ENCODE measurements at regions not wholly inside any gene's neighbourhood (a gene's known extent, or its start where the extent isn't known, plus 50 kb on each side); places are given as distances from the start of the nearest gene placed in this dataset.

- TF ChIP-seq CTCF (IDR thresholded peaks at IDR 0.05; ENCODE audit: borderline replicate concordance, insufficient read depth, low read depth, low read length): no peak
- no peak overlapping the region for H3K4me3 ChIP-seq (ENCODE audit: low read depth, low read length)
These were observed 119.9 kb upstream of the HS3ST1 start for GRCh38 chr4:11548597-11549082.

- no peak for TF ChIP-seq CTCF (IDR thresholded peaks at IDR 0.05; ENCODE audit: borderline replicate concordance, insufficient read depth, low read depth, low read length)
These were observed 117.9 kb upstream of the HS3ST1 start for GRCh38 chr4:11546391-11547175.

GRCh38 chr4:11545651-11546050 is 117.0 kb upstream of the HS3ST1 start:
- TF ChIP-seq CTCF (IDR thresholded peaks at IDR 0.05; ENCODE audit: borderline replicate concordance, insufficient read depth, low read depth, low read length): no peak
- no peak overlapping the region for H3K4me3 ChIP-seq (ENCODE audit: low read depth, low read length)

More at GRCh38 chr4:11546391-11547175, 117.9 kb upstream of the HS3ST1 start:
- no peak overlapping the region for H3K4me3 ChIP-seq (ENCODE audit: low read depth, low read length)

GRCh38 chr4:11544211-11544610 is 115.5 kb upstream of the HS3ST1 start:
- no peak overlapping the region for H3K4me3 ChIP-seq (ENCODE audit: low read depth, low read length)
- no peak for TF ChIP-seq CTCF (IDR thresholded peaks at IDR 0.05; ENCODE audit: borderline replicate concordance, insufficient read depth, low read depth, low read length)

GRCh38 chr4:11543706-11544105 is 115.0 kb upstream of the HS3ST1 start:
- no peak overlapping the region for H3K4me3 ChIP-seq (ENCODE audit: low read depth, low read length)
- TF ChIP-seq CTCF (IDR thresholded peaks at IDR 0.05; ENCODE audit: borderline replicate concordance, insufficient read depth, low read depth, low read length): no peak

- TF ChIP-seq CTCF (IDR thresholded peaks at IDR 0.05; ENCODE audit: borderline replicate concordance, insufficient read depth, low read depth, low read length): no peak
- no peak overlapping the region for H3K4me3 ChIP-seq (ENCODE audit: low read depth, low read length)
These were observed 114.3 kb upstream of the HS3ST1 start for GRCh38 chr4:11542952-11543351.

- no peak overlapping the region for H3K4me3 ChIP-seq (ENCODE audit: low read depth, low read length)
- no peak for TF ChIP-seq CTCF (IDR thresholded peaks at IDR 0.05; ENCODE audit: borderline replicate concordance, insufficient read depth, low read depth, low read length)
These were observed 109.2 kb upstream of the HS3ST1 start for GRCh38 chr4:11537846-11538245.

Measured in GM12875 (cell line).